KMS-11 (cell line): ENCODE measurements at regions not wholly inside any gene's neighbourhood (a gene's known extent, or its start where the extent isn't known, plus 50 kb on each side); places are given as distances from the start of the nearest gene placed in this dataset.
"Not testable (repeated sequence)": the region's sequence is repeated elsewhere in the genome, so short reads cannot be mapped to it uniquely, and the experiment has no call there.

Source experiments
- H2AFZ ChIP-seq: fragments of 200-600 bp; sonication (generic); 2 replicates; pipeline ENCODE4 v1.6.1; 2016; ENCODE audit warnings: antibody characterized with exemption, mixed run types, low read depth
- H3K27ac ChIP-seq: fragments of 200-600 bp; sonication (generic); 2 replicates; pipeline ENCODE4 v1.6.1; 2016; ENCODE audit warnings: mild to moderate bottlenecking, mixed run types
- H3K27me3 ChIP-seq: fragments of 200-600 bp; sonication (generic); 2 replicates; pipeline ENCODE4 v1.6.1; 2017; ENCODE audit warnings: mild to moderate bottlenecking, low read depth, mixed run types, moderate library complexity; ENCODE audit not compliant: insufficient read depth
- H3K36me3 ChIP-seq: fragments of 200-600 bp; sonication (generic); 2 replicates; pipeline ENCODE4 v1.6.1; 2017; ENCODE audit warnings: mild to moderate bottlenecking, mixed run types; ENCODE audit not compliant: insufficient read depth
- H3K4me1 ChIP-seq: fragments of 200-600 bp; sonication (generic); 2 replicates; pipeline ENCODE4 v1.6.1; 2016; ENCODE audit warnings: mild to moderate bottlenecking, low read depth, mixed run types; ENCODE audit not compliant: poor library complexity, severe bottlenecking
- H3K4me2 ChIP-seq: fragments of 200-600 bp; sonication (generic); 2 replicates; pipeline ENCODE4 v1.7.0; 2016; ENCODE audit warnings: mild to moderate bottlenecking, mixed run types
- H3K4me3 ChIP-seq: fragments of 200-600 bp; sonication (generic); IDR thresholded peaks from 2 replicates; pipeline ENCODE4 v1.6.1; 2017; ENCODE audit warnings: low read depth, low read length, mixed read lengths; ENCODE audit not compliant: insufficient read depth
- H3K79me2 ChIP-seq: fragments of 200-600 bp; sonication (generic); 2 replicates; pipeline ENCODE4 v1.6.1; 2016; ENCODE audit warnings: low read depth, mixed run types; ENCODE audit not compliant: insufficient read depth
- H3K9ac ChIP-seq: fragments of 200-600 bp; sonication (generic); 2 replicates; pipeline ENCODE4 v1.6.1; 2016; ENCODE audit warnings: mild to moderate bottlenecking, mixed run types
- H4K20me1 ChIP-seq: fragments of 200-600 bp; sonication (generic); 2 replicates; pipeline ENCODE4 v1.6.1; 2016; ENCODE audit warnings: mild to moderate bottlenecking, mixed run types; ENCODE audit not compliant: insufficient read depth
- TF ChIP-seq, protein P1 (sequence below): fragments of 200-600 bp; sonication (generic); conservative IDR thresholded peaks from 2 replicates; pipeline ENCODE4 v1.6.1; 2017; ENCODE audit warnings: low read depth, mild to moderate bottlenecking, antibody characterized with exemption, low read length, moderate library complexity, mixed read lengths

DNA sequence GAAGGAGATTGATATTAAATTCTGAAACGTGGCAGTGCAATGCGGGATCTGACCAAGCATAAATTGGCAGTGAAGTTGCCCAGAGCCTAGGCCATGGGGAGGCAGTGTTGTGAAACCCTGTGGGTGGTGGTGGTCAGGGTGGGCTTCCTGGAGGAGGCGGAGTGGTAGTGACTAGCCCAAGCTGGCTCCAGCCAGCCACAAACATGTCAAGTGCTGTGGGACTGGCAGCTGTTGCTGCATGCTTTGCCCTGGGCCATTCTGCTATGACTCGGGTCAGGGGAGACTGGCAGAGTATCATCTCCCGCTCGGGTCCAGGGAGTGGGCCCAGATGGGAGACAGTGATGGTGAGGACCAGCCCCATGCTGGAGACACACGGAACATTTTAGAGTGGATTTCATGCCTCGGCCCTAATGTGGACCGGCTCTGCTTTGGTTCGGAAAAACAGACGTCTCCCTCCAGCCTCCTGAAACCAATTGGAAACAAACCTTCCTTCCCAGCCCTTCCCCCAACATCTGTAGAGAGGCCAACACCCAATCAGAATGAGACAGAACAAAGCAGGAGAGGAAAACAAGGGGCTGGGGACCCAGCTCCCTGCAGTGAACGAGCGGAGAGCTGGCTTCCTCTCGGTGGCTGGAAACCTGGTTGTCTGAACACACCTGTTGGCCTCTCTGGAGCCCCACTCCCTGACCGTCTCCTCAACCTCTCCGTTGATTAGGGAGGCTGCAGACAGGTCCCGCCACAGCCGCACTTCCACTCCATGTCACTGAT, 58.2 kb downstream of the TMEM270 start:
- Histone ChIP-seq H3K79me2 (no peaks in the 10 kb centered on the region), H3K4me1 (no peaks in the 10 kb centered on the region), H3K36me3 (no peaks in the 10 kb centered on the region), H3K9ac (no peak overlapping the region), H3K4me2 (no peak overlapping the region), H3K4me3 (no peak overlapping the region), H4K20me1 (no peaks in the 10 kb centered on the region), H2AFZ (no peak overlapping the region), H3K27me3 (peaks cover 10% of the 10 kb centered on the region), H3K27ac (no peak overlapping the region)
- TF ChIP-seq, protein P1, sequence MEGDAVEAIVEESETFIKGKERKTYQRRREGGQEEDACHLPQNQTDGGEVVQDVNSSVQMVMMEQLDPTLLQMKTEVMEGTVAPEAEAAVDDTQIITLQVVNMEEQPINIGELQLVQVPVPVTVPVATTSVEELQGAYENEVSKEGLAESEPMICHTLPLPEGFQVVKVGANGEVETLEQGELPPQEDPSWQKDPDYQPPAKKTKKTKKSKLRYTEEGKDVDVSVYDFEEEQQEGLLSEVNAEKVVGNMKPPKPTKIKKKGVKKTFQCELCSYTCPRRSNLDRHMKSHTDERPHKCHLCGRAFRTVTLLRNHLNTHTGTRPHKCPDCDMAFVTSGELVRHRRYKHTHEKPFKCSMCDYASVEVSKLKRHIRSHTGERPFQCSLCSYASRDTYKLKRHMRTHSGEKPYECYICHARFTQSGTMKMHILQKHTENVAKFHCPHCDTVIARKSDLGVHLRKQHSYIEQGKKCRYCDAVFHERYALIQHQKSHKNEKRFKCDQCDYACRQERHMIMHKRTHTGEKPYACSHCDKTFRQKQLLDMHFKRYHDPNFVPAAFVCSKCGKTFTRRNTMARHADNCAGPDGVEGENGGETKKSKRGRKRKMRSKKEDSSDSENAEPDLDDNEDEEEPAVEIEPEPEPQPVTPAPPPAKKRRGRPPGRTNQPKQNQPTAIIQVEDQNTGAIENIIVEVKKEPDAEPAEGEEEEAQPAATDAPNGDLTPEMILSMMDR: no peak

DNA sequence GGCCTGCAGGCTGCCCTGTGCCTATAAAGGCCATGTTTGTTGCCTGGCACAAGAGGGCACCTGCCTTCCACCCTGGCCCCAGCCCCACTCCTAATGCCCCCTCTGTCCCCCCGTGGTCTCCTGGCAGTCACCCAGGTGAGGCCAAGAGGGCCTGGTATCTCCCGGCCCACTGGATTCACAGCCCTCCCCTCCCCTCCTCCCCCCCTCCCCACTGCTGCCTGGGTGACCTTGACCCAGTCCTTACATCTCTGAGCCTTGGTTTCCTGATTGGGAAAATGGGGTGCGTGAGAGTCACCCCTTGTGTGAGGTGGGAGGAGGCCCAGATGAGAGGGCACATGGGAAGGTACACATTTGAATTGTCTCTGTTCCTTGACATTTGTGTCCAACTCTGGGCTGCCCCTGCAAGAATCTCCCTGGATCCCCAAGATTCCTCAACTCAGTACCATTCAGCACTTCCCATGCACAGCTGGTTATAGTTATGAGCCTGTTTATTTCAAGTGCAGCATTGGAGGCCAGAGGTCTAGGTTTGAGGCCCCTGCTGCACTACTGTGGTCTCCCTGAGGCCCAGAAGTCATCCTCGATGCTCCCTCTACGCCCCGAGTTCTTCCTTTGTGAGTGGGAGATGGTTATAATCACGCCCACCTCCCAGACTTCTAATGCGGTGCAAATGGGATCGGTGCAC, 58.9 kb downstream of the TMEM270 start:
- Histone ChIP-seq H2AFZ (no peak overlapping the region), H3K27me3 (peaks cover 10% of the 10 kb centered on the region), H3K36me3 (no peaks in the 10 kb centered on the region), H3K4me1 (no peaks in the 10 kb centered on the region), H3K4me2 (no peak overlapping the region), H3K9ac (no peak overlapping the region), H3K79me2 (no peaks in the 10 kb centered on the region), H3K4me3 (no peak overlapping the region), H4K20me1 (no peaks in the 10 kb centered on the region), H3K27ac (no peak overlapping the region)
- TF ChIP-seq, protein P1: no peak

DNA sequence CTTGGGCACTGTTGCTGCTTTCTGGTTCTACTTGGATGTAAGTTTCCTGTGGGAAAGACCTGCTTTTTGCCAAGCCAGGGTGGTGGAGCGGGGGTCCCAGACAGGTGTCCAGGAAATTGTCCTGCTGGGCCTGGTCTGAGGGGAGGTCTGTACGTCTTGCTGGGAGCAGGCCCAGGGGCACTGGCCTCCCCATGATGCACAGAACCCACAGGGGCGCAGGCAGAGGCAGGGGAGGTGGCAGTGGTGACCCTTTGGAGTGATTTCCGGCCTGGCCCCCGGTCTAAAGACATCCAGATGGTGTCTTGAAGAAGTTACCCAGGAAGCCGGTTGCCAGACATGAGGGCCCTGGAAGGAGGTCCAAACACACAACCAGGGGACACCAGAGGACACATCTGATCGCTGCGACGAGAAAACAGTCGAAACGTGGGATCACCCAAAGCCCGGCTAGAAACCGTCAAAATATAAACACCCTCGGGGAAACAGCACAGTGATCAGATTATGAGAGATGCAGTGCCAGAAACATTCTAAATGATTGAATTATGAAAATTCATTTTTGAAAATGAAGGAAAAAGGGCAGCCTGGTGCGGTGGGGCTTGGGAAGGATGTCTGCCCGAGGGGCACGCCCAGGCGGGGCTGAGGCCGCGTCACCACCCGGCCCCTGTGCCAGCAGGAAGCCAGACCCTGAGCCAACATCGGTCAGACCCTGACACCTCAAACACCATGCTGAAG, 59.6 kb downstream of the TMEM270 start:
- Histone ChIP-seq H2AFZ (no peak overlapping the region), H3K27me3 (peaks cover 10% of the 10 kb centered on the region), H3K4me2 (no peak overlapping the region), H3K4me1 (no peaks in the 10 kb centered on the region), H3K27ac (no peak overlapping the region), H3K36me3 (no peaks in the 10 kb centered on the region), H3K9ac (no peak overlapping the region), H4K20me1 (no peaks in the 10 kb centered on the region), H3K4me3 (no peak overlapping the region), H3K79me2 (no peaks in the 10 kb centered on the region)
- TF ChIP-seq, protein P1: no peak

DNA sequence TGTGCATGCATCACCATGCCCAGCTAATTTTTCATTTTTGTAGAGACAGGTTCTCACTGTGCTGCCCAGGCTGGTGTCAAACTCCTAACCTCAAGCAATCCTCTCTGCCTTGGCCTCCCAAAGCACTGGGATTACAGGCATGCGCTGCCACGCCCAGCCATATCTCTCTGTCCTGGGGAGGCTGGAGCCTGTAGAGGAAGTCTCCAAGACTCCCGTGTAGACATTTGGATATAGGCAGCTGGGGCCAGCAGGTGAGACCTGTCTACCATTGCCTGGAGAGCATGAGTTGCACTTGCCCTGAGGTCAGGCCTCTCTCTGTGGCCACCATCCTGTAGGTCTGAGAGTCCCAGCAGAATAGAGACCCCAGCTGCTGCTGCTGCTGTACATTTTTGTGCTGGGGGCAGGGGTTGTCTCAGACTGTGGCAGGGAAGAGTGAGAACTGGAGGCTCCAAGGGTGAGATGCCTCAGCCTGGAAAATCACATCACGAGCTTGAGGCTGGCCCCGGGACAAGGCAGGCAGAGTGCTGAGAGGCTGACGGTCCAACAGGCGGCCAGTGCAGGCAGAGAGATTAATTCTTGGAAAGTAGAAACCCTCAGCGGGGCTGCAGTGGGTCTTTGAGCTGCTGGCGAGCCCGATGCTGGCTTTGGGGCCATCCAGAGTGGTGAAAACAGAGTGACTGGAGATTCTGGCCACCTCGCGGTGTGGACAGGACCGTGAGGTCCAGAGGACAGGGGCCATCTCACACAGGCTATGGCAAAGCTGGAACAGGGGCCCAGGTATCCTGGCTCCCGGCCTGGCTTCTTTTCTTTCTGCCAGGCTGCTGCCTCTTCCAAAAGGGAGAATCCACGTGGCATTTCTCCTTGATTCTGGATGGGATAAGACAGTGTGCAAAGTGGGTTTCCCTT, 60.9 kb downstream of the TMEM270 start:
- no peak overlapping the region for H3K4me2 ChIP-seq
- no peaks in the 10 kb centered on the region for H3K4me1 ChIP-seq
- no peak overlapping the region for H3K9ac ChIP-seq
- TF ChIP-seq, protein P1: no peak
- H3K27me3 ChIP-seq: peaks cover 10% of the 10 kb centered on the region
- no peak overlapping the region for H3K4me3 ChIP-seq
- no peak overlapping the region for H2AFZ ChIP-seq
- no peaks in the 10 kb centered on the region for H3K36me3 ChIP-seq
- no peak overlapping the region for H3K27ac ChIP-seq
- H3K79me2 ChIP-seq: no peaks in the 10 kb centered on the region
- no peaks in the 10 kb centered on the region for H4K20me1 ChIP-seq

DNA sequence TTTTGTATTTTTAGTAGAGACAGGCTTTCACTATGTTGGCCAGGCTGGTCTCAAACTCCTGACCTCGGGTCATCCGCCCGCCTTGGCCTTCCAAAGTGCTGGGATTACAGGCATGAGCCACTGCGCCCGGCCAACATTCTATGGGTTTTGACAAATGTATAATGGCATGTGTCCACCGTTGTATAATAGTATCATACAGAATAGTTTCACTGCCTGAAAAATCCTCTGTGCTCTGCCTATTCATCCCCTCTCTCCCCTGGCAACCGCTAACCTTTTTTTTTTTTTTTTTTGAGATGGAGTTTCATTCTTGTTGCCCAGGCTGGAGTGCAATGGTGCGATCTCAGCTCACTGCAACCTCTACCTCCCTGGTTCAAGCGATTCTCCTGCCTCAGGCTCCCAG, 67.7 kb downstream of the TMEM270 start:
- H4K20me1 ChIP-seq, H3K9ac ChIP-seq, H3K79me2 ChIP-seq: not testable (repeated sequence)

More for the DNA sequence above, 67.7 kb downstream of the TMEM270 start:
- not testable (repeated sequence) for H3K27ac ChIP-seq, H3K36me3 ChIP-seq, H3K4me3 ChIP-seq, H3K4me1 ChIP-seq, H2AFZ ChIP-seq, H3K4me2 ChIP-seq, H3K27me3 ChIP-seq
